ENCODE measurements at regions not wholly inside any gene's neighbourhood (a gene's known extent, or its start where the extent isn't known, plus 50 kb on each side); places are given as distances from the start of the nearest gene placed in this dataset.

- H3K27ac ChIP-seq (replicated peaks), result no peak overlapping the region
- no peak overlapping the region for H3K4me3 ChIP-seq (replicated peaks; ENCODE audit: insufficient read depth, low read length)
- DNase-seq (ENCODE audit: low read depth in 1 of 2, low spot score in 1 of 2), result no peak
- TF ChIP-seq GABPA (IDR thresholded peaks at IDR 0.05; ENCODE audit: low read depth), result no peak
- no peak for TF ChIP-seq SPI1 (IDR thresholded peaks at IDR 0.05; ENCODE audit: borderline replicate concordance, low read depth)
- TF ChIP-seq CTCF (IDR thresholded peaks at IDR 0.05; ENCODE audit: insufficient read depth, low read length), result no peak
- no peak for TF ChIP-seq POLR2AphosphoS5 (IDR thresholded peaks at IDR 0.05; ENCODE audit: low read depth)
- TF ChIP-seq REST (IDR thresholded peaks at IDR 0.05; ENCODE audit: insufficient replicate concordance, low read depth), result no peak
- H3K27me3 ChIP-seq (ENCODE audit: insufficient read depth, poor library complexity, severe bottlenecking), result no peaks in the 10 kb centered on the region
These were observed 273.8 kb downstream of the SLITRK6 start for GRCh38 chr13:85525411-85525810.

- no peak for DNase-seq (ENCODE audit: low read depth in 1 of 2, low spot score in 1 of 2)
- TF ChIP-seq GABPA (IDR thresholded peaks at IDR 0.05; ENCODE audit: low read depth) (no peak), POLR2AphosphoS5 (IDR thresholded peaks at IDR 0.05; ENCODE audit: low read depth) (no peak), REST (IDR thresholded peaks at IDR 0.05; ENCODE audit: insufficient replicate concordance, low read depth) (no peak), SPI1 (IDR thresholded peaks at IDR 0.05; ENCODE audit: borderline replicate concordance, low read depth) (no peak), CTCF (IDR thresholded peaks at IDR 0.05; ENCODE audit: insufficient read depth, low read length) (no peak)
- Histone ChIP-seq H3K27me3 (ENCODE audit: insufficient read depth, poor library complexity, severe bottlenecking) (no peaks in the 10 kb centered on the region), H3K4me3 (replicated peaks; ENCODE audit: insufficient read depth, low read length) (no peak overlapping the region), H3K27ac (replicated peaks) (no peak overlapping the region)
These were observed 277.6 kb downstream of the SLITRK6 start for GRCh38 chr13:85521657-85522056.

GRCh38 chr13:85520445-85520844 lies 278.8 kb downstream of the SLITRK6 start:
- Histone ChIP-seq H3K4me3 (replicated peaks; ENCODE audit: insufficient read depth, low read length) (no peak overlapping the region), H3K27me3 (ENCODE audit: insufficient read depth, poor library complexity, severe bottlenecking) (no peaks in the 10 kb centered on the region), H3K27ac (replicated peaks) (no peak overlapping the region)
- no peak for DNase-seq (ENCODE audit: low read depth in 1 of 2, low spot score in 1 of 2)
- no peak for TF ChIP-seq CTCF (IDR thresholded peaks at IDR 0.05; ENCODE audit: insufficient read depth, low read length)
- no peak for TF ChIP-seq POLR2AphosphoS5 (IDR thresholded peaks at IDR 0.05; ENCODE audit: low read depth)
- no peak for TF ChIP-seq GABPA (IDR thresholded peaks at IDR 0.05; ENCODE audit: low read depth)
- no peak for TF ChIP-seq SPI1 (IDR thresholded peaks at IDR 0.05; ENCODE audit: borderline replicate concordance, low read depth)
- TF ChIP-seq REST (IDR thresholded peaks at IDR 0.05; ENCODE audit: insufficient replicate concordance, low read depth), result no peak
